Mesodermal cell (in vitro differentiated cells): ENCODE measurements at regions not wholly inside any gene's neighbourhood (a gene's known extent, or its start where the extent isn't known, plus 50 kb on each side); places are given as distances from the start of the nearest gene placed in this dataset.

Experiments used
- H3K27ac ChIP-seq: 2 replicates; pipeline ENCODE4 v1.7.0; 2013; ENCODE audit warnings: mild to moderate bottlenecking, low read depth, low read length, moderate library complexity; ENCODE audit not compliant: severe bottlenecking
- H3K36me3 ChIP-seq: 2 replicates; pipeline ENCODE4 v1.7.1; 2013; ENCODE audit warnings: mild to moderate bottlenecking, low read length, moderate library complexity; ENCODE audit not compliant: control insufficient read depth, insufficient read depth
- H3K4me1 ChIP-seq: one replicate; pipeline ENCODE4 v1.7.1; 2013; ENCODE audit warnings: mild to moderate bottlenecking, low read length; ENCODE audit not compliant: insufficient read depth, control insufficient read depth, poor library complexity, severe bottlenecking
- H3K4me3 ChIP-seq: 2 replicates; pipeline ENCODE4 v1.7.0; 2013; ENCODE audit warnings: low read length, control low read depth, mild to moderate bottlenecking; ENCODE audit not compliant: insufficient read depth, poor library complexity, severe bottlenecking; ENCODE audit errors: extremely low read depth
- H3K9me3 ChIP-seq: 2 replicates; pipeline ENCODE4 v1.7.1; 2013; ENCODE audit warnings: mild to moderate bottlenecking, low read length, moderate library complexity; ENCODE audit not compliant: control insufficient read depth
- WGBS, 2 experiments: methylation state at CpG; one replicate each; pipeline ENCODE4 v1.1.5; 2013; ENCODE audit warnings: missing lambda C conversion rate in 2 of 2; ENCODE audit not compliant: insufficient coverage in 2 of 2; 5-methylcytosine and 5-hydroxymethylcytosine counted together

DNA sequence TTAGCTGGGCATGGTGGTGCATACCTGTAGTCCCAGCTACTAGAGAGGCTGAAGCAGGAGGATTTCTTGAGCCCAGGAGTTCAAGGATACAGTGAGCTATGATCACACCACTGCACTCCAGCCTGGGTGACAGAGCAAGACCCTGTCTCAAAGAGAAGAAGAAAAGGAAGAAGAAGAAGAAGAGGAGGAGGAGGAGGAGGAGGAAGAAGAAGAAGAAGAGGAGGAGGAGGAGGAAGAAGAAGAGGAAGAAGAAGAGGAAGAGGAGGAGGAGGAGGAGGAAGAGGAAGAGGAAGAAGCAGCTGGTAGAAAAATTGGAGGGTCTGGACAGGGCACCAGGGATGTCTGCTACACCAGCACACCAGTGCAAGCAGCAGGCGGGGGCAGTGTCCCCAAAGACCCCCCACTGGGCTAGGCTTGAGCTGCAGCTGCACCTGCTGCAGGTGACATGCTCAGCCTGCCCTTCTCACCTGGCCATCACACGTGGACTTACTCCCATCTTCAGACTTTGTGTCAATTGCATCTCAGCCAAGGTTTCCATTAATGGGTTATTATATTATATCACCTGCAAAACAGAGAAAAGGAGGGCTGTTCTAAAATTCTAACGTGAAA is 180.9 kb upstream of the ZNF507 start:
- Histone ChIP-seq H3K36me3 (no peaks in the 10 kb centered on the region), H3K27ac (no peak overlapping the region), H3K9me3 (no peaks in the 10 kb centered on the region), H3K4me3 (no peak overlapping the region), H3K4me1 (no peaks in the 10 kb centered on the region)
- WGBS, 2 experiments, result 85 to 94% methylated on average over 2 of the region's 3 CpGs

DNA sequence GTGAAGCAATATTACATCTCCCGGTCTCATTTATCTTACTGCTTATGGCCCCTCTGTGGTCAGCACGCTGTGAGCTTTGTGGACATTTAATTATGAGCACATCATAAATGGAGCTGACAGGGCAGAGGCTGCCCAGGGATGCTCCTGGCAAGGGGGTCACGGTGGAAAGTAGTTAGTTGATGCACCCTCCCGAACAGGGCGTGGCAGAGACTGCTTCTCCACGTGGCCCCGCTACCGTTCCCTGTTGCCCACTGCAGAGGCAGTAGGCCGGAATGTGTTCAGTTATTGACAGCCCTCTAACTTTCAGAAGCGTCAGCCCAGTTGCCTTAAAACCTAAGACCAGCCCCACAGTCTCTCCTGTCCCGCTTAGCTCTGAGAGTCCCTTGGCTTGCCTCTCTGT is 180.3 kb upstream of the ZNF507 start:
- Histone ChIP-seq H3K4me3 (no peak overlapping the region), H3K4me1 (no peaks in the 10 kb centered on the region), H3K27ac (no peak overlapping the region), H3K9me3 (no peaks in the 10 kb centered on the region), H3K36me3 (no peaks in the 10 kb centered on the region)
- 82 to 93% methylated on average over 10 to 11 of the region's 11 CpGs for WGBS, 2 experiments

DNA sequence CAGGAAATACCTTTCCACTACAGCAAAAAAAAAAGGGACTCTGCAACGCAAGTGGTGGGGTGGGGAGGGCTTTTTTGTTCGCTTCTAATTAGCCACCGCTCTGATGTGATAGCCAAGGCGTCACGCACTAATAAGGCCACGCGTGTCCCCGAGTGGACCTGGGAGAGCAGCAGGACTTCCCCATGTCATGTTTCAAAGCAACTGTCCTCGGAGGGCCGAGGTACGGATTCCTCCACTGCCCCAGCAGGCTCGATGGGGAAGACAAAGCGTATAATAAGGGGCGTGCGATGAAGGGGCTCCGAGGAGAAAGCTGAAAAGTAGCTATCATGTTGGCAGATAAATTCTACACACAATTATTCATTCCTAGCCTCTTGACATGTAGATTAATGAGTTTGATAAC is 179.7 kb upstream of the ZNF507 start:
- H3K27ac ChIP-seq, result no peak overlapping the region
- H3K4me1 ChIP-seq, result no peaks in the 10 kb centered on the region
- no peaks in the 10 kb centered on the region for H3K9me3 ChIP-seq
- H3K4me3 ChIP-seq, result no peak overlapping the region
- no peaks in the 10 kb centered on the region for H3K36me3 ChIP-seq
- 91 to 93% methylated on average over 7 to 11 of the region's 16 CpGs for WGBS, 2 experiments

DNA sequence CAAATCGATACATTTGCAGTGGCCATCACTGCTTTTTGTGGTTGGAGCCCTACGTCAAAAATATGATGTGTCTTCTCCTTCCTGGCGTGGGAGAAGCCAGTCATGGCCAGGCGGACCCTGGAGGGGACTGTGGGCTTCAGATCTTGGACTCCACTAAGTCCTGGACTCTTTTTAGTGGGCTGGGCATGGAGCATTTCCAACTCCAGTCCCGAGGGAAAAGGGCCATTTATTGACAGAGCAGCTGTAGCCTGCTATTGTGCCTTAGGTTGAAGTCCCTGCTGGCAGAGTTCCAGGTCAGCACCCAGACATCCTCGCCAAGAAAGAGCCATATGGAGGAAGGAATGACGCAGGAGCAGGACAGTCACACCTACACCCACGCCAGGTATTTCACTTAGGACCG is 179.2 kb upstream of the ZNF507 start:
- Histone ChIP-seq H3K36me3 (no peaks in the 10 kb centered on the region), H3K4me1 (no peaks in the 10 kb centered on the region), H3K9me3 (no peaks in the 10 kb centered on the region), H3K4me3 (no peak overlapping the region), H3K27ac (no peak overlapping the region)
- 90% methylated on average over 7 to 8 of the region's 9 CpGs for WGBS, 2 experiments

- WGBS, 2 experiments, result 100% methylated on average over 2 of the region's 4 CpGs; no CpG with 5 or more reads in 1 of the 2 experiments
- Histone ChIP-seq H3K4me1 (no peaks in the 10 kb centered on the region), H3K9me3 (no peaks in the 10 kb centered on the region), H3K27ac (no peak overlapping the region), H3K4me3 (no peak overlapping the region), H3K36me3 (no peaks in the 10 kb centered on the region)
Observed at GRCh38 chr19:32168111-32168510, 177.3 kb upstream of the ZNF507 start.

DNA sequence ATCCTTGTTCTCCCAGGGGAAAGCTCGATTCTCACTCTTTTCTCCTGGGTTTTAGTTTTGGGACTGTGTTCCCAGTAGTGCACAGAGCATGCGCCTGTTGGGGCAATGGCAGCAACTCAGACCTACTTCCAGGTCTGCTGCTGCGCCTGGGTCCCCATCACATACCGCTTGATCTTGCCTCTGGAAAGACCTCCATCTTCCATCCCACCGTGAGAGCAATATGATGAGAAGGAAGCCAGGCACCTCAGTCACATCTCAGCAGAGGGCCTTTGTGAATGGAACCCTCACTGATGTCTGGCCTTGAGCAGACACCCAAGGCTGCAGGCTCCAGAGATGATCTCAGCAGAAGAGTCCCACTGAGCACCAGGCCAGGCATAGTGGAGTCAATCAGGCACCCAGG is 176.8 kb upstream of the ZNF507 start:
- H3K27ac ChIP-seq, result no peak overlapping the region
- H3K4me3 ChIP-seq, result no peak overlapping the region
- H3K36me3 ChIP-seq, result no peaks in the 10 kb centered on the region
- no peaks in the 10 kb centered on the region for H3K4me1 ChIP-seq
- no peaks in the 10 kb centered on the region for H3K9me3 ChIP-seq
- WGBS, 2 experiments, result 76 to 86% methylated on average over 5 of the region's 5 CpGs

DNA sequence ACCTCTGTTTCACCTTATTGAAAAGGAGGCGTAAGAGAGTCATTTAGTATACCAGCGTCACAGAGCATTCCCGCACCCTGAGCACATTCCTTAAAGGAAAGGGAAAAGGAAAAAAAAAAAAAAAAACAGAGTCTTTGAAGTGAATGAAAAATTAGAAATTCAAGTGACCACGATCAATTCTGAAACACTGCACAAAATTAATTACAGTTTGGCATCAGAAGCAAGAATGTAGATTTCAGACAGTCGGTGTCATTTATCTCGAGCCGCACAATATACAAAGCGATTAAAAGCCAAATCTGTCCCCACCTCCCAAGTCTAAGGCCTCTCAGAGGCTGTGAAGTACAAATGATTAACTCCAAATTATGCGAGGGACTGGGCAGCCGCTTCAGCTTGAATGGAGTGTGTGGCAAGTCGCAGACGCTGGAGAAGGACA is 173.7 kb upstream of the ZNF507 start:
- H3K4me1 ChIP-seq, result no peaks in the 10 kb centered on the region
- no peaks in the 10 kb centered on the region for H3K36me3 ChIP-seq
- no peak overlapping the region for H3K4me3 ChIP-seq
- WGBS, 2 experiments, result 84 to 86% methylated on average over 9 to 11 of the region's 12 CpGs
- no peak overlapping the region for H3K27ac ChIP-seq
- H3K9me3 ChIP-seq, result no peaks in the 10 kb centered on the region

DNA sequence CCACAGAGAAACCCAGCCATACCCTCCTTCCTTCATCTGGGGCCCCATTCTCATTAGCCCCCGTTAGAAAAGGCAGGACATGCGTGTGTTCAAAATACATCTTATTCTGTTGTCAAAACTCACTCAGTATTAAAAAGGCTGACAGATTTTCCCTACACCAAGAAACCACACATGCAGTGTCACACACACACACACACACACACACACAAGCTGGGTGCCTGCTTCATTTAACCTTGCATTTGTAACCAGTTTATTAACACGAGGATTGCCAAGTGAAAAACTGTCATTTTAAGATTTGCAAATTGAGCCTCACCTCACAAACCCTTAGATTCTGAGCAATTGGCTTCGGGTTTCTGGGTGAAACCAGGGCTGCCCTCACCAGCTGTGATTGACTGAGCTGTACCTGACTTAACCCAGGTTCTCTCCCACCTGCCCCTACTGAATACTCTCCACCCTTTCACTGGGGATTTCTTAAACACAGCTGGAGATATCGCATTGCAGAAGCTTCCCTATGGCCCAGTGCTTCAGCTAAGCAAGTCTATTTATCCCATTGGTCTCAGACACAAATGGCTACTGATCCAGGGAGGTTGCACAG is 172.7 kb upstream of the ZNF507 start:
- no peaks in the 10 kb centered on the region for H3K9me3 ChIP-seq
- no peak overlapping the region for H3K4me3 ChIP-seq
- WGBS, 2 experiments, result 76 to 81% methylated on average over 4 to 5 of the region's 5 CpGs
- H3K36me3 ChIP-seq, result no peaks in the 10 kb centered on the region
- H3K27ac ChIP-seq, result no peak overlapping the region
- H3K4me1 ChIP-seq, result no peaks in the 10 kb centered on the region

DNA sequence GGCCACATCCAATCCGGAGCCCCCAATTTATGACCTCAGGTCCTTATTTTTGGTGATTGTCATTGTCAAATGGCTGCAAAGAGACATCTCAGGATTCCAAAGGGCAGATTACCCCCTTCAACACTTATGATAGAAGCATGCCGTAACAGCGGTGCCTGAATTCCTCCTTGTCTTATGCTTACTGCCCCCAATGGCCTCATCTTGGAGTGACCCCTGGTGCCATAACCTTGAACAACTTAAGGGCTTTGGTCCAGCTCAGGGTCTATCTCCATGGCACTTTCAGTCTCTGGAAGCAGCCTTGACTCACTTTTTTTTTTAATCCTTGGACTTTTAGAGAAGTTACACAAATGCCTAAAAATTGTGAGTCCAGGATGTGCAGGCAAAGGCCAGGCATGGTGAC is 171.6 kb upstream of the ZNF507 start:
- H3K27ac ChIP-seq, result no peak overlapping the region
- H3K36me3 ChIP-seq, result no peaks in the 10 kb centered on the region
- no peaks in the 10 kb centered on the region for H3K4me1 ChIP-seq
- 94% methylated on average over 2 to 3 of the region's 3 CpGs for WGBS, 2 experiments
- no peaks in the 10 kb centered on the region for H3K9me3 ChIP-seq
- H3K4me3 ChIP-seq, result no peak overlapping the region

GRCh38 chr19:32174386-32175113 is 170.9 kb upstream of the ZNF507 start:
- Histone ChIP-seq H3K27ac (no peak overlapping the region), H3K9me3 (no peaks in the 10 kb centered on the region), H3K4me1 (no peaks in the 10 kb centered on the region), H3K4me3 (no peak overlapping the region), H3K36me3 (no peaks in the 10 kb centered on the region)
- 87 to 88% methylated on average over 8 to 9 of the region's 10 CpGs for WGBS, 2 experiments

- Histone ChIP-seq H3K4me1 (no peaks in the 10 kb centered on the region), H3K9me3 (no peaks in the 10 kb centered on the region), H3K4me3 (no peak overlapping the region), H3K36me3 (no peaks in the 10 kb centered on the region), H3K27ac (no peak overlapping the region)
- WGBS, 2 experiments, result 83 to 88% methylated on average over 4 to 5 of the region's 5 CpGs
Observed at GRCh38 chr19:32176591-32176990, 168.8 kb upstream of the ZNF507 start.
